H9 (cell line): ENCODE measurements at regions not wholly inside any gene's neighbourhood (a gene's known extent, or its start where the extent isn't known, plus 50 kb on each side); places are given as distances from the start of the nearest gene placed in this dataset.
"Not testable (repeated sequence)": the region's sequence is repeated elsewhere in the genome, so short reads cannot be mapped to it uniquely, and the experiment has no call there.

Source experiments
- DNase-seq: peaks from one replicate; pipeline ENCODE4 v3.0.0-alpha.2; 2017
- H2AFZ ChIP-seq: one replicate; pipeline ENCODE4 v1.6.1; 2013; ENCODE audit warnings: mild to moderate bottlenecking, low read length, control low read depth, moderate library complexity
- H2AK5ac ChIP-seq: 2 replicates; pipeline ENCODE4 v1.6.1; 2013; ENCODE audit warnings: low read length, control low read depth, mixed read lengths; ENCODE audit not compliant: insufficient read length
- H2BK120ac ChIP-seq: one replicate; pipeline ENCODE4 v1.6.1; 2013; ENCODE audit warnings: low read depth, mild to moderate bottlenecking, low read length, control low read depth, inconsistent platforms; ENCODE audit not compliant: poor library complexity, severe bottlenecking
- H2BK12ac ChIP-seq: 2 replicates; pipeline ENCODE4 v1.6.1; 2013; ENCODE audit warnings: low read length, control low read depth, mixed read lengths, low read depth; ENCODE audit not compliant: insufficient read length
- H2BK15ac ChIP-seq: 2 replicates; pipeline ENCODE4 v1.6.1; 2013; ENCODE audit warnings: low read depth, low read length, control low read depth
- H2BK20ac ChIP-seq: one replicate; pipeline ENCODE4 v1.6.1; 2013; ENCODE audit warnings: low read depth, mild to moderate bottlenecking, low read length, control low read depth, inconsistent platforms; ENCODE audit not compliant: poor library complexity, severe bottlenecking
- H2BK5ac ChIP-seq: 2 replicates; pipeline ENCODE4 v1.6.1; 2013; ENCODE audit warnings: low read length, control low read depth, mixed read lengths; ENCODE audit not compliant: insufficient read length
- H3K14ac ChIP-seq: 2 replicates; pipeline ENCODE4 v1.6.1; 2013; ENCODE audit warnings: low read length, control low read depth; ENCODE audit not compliant: insufficient read depth
- H3K18ac ChIP-seq: 2 replicates; pipeline ENCODE4 v1.6.1; 2013; ENCODE audit warnings: low read depth, mild to moderate bottlenecking, mixed read lengths, low read length, control low read depth; ENCODE audit not compliant: insufficient read length
- H3K23ac ChIP-seq: 2 replicates; pipeline ENCODE4 v1.6.1; 2013; ENCODE audit warnings: low read length, control low read depth, mixed read lengths, low read depth; ENCODE audit not compliant: insufficient read length
- H3K23me2 ChIP-seq: 2 replicates; pipeline ENCODE4 v1.6.1; 2013; ENCODE audit warnings: low read depth, mild to moderate bottlenecking, mixed read lengths, low read length, control low read depth; ENCODE audit not compliant: insufficient read length, poor library complexity, severe bottlenecking
- H3K27ac ChIP-seq: 2 replicates; pipeline ENCODE4 v1.5.1; 2013; ENCODE audit warnings: low read length, control low read depth, mixed read lengths, low read depth; ENCODE audit not compliant: insufficient read length
- H3K27me3 ChIP-seq: 2 replicates; pipeline ENCODE4 v1.6.1; 2013; ENCODE audit warnings: low read length, control low read depth, inconsistent platforms; ENCODE audit not compliant: insufficient read depth
- H3K4ac ChIP-seq: 2 replicates; pipeline ENCODE4 v1.6.1; 2013; ENCODE audit warnings: low read depth, mild to moderate bottlenecking, control low read depth, inconsistent platforms, low read length, moderate library complexity
- H3K4me1 ChIP-seq: 2 replicates; pipeline ENCODE4 v1.6.1; 2013; ENCODE audit warnings: low read length, control low read depth, inconsistent platforms; ENCODE audit not compliant: insufficient read depth
- H3K4me2 ChIP-seq: 2 replicates; pipeline ENCODE4 v1.6.1; 2013; ENCODE audit warnings: low read length, control low read depth, mixed read lengths; ENCODE audit not compliant: insufficient read length, insufficient read depth
- H3K56ac ChIP-seq: 2 replicates; pipeline ENCODE4 v1.6.1; 2013; ENCODE audit warnings: low read depth, mild to moderate bottlenecking, mixed read lengths, low read length, control low read depth; ENCODE audit not compliant: insufficient read length
- H3K79me1 ChIP-seq: 2 replicates; pipeline ENCODE4 v1.6.1; 2013; ENCODE audit warnings: low read depth, mild to moderate bottlenecking, moderate library complexity, low read length, control low read depth, inconsistent platforms; ENCODE audit not compliant: insufficient read depth, poor library complexity, severe bottlenecking
- H3K79me2 ChIP-seq: 2 replicates; pipeline ENCODE4 v1.6.1; 2013; ENCODE audit warnings: low read length, control low read depth, inconsistent platforms; ENCODE audit not compliant: insufficient read depth
- H3K9ac ChIP-seq: 2 replicates; pipeline ENCODE4 v1.6.1; 2013; ENCODE audit warnings: low read length, control low read depth, mixed read lengths; ENCODE audit not compliant: insufficient read length; ENCODE audit errors: extremely low read depth
- H3K9me3 ChIP-seq: one replicate; pipeline ENCODE4 v1.6.1; 2013; ENCODE audit warnings: low read depth, low read length, inconsistent platforms; ENCODE audit not compliant: control insufficient read depth
- H3T11ph ChIP-seq: one replicate; pipeline ENCODE4 v1.6.1; 2013; ENCODE audit warnings: mild to moderate bottlenecking, low read length, control low read depth, inconsistent platforms
- H4K20me1 ChIP-seq: one replicate; pipeline ENCODE4 v1.6.1; 2013; ENCODE audit not compliant: control insufficient read depth, insufficient read length, insufficient read depth
- H4K5ac ChIP-seq: 2 replicates; pipeline ENCODE4 v1.6.1; 2013; ENCODE audit warnings: low read depth, mild to moderate bottlenecking, mixed read lengths, low read length, control low read depth; ENCODE audit not compliant: insufficient read length
- H4K8ac ChIP-seq: replicated peaks from 2 replicates; pipeline ENCODE4 v1.6.1; 2013; ENCODE audit warnings: low read length, control low read depth, mixed read lengths, low read depth; ENCODE audit not compliant: insufficient read length
- H4K91ac ChIP-seq: 2 replicates; pipeline ENCODE4 v1.6.1; 2013; ENCODE audit warnings: low read depth, mild to moderate bottlenecking, moderate library complexity, mixed read lengths, low read length, control low read depth; ENCODE audit not compliant: insufficient read length
- H3K27ac Mint-ChIP-seq, 3 experiments: 2 replicates in 2 of 3; 3 replicates in 1 of 3; pipeline ENCODE4 v1.8.0; 2020 to 2021; ENCODE audit warnings: mixed read lengths in 3 of 3, mild to moderate bottlenecking in 1 of 3, moderate library complexity in 1 of 3
- H3K27me3 Mint-ChIP-seq: 2 replicates; pipeline ENCODE4 v1.8.0; 2021; ENCODE audit warnings: low read depth, mild to moderate bottlenecking, moderate library complexity, mixed read lengths
- H3K36me3 Mint-ChIP-seq, 3 experiments: 2 replicates in 2 of 3; 3 replicates in 1 of 3; pipeline ENCODE4 v1.8.0; 2020 to 2021; ENCODE audit warnings: low read depth in 3 of 3, mixed read lengths in 3 of 3; ENCODE audit not compliant: insufficient read depth in 1 of 3
- H3K4me1 Mint-ChIP-seq, 2 experiments: 2 replicates each; pipeline ENCODE4 v1.8.0; 2020; ENCODE audit warnings: mixed read lengths in 2 of 2
- H3K4me3 Mint-ChIP-seq, 2 experiments: 2 replicates in 1 of 2; 3 replicates in 1 of 2; pipeline ENCODE4 v1.8.0; 2020 to 2021; ENCODE audit warnings: mild to moderate bottlenecking in 2 of 2, mixed read lengths in 2 of 2, moderate library complexity in 1 of 2
- H3K9me3 Mint-ChIP-seq, 2 experiments: 2 replicates in 1 of 2; 3 replicates in 1 of 2; pipeline ENCODE4 v1.8.0; 2020; ENCODE audit warnings: mild to moderate bottlenecking in 2 of 2, mixed read lengths in 2 of 2, moderate library complexity in 1 of 2
- WGBS: extraction: QIAGEN DNeasy Blood & Tissue Kit; methylation state at CpG from one replicate; pipeline ENCODE4 v1.1.7; 2013; ENCODE audit warnings: missing lambda C conversion rate, low lambda C conversion rate, mixed read lengths; ENCODE audit not compliant: insufficient read length; ENCODE audit errors: extremely low coverage; 5-methylcytosine and 5-hydroxymethylcytosine counted together

DNA sequence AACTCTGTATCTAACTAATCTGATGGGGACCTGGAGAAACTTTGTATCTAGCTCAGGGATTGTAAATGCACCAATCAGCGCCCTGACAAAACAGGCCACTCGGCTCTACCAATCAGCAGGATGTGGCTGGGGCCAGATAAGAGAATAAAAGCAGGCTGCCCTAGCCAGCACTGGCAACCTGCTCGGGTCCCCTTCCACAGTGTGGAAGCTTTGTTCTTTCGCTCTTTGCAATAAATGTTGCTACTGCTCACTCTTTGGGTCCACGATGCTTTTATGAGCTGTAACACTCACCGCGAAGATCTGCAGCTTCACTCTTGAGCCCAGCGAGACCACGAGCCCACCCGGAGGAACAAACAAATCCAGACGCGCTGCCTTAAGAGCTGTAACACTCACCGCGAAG, 93.6 kb upstream of the METAP2 start:
- not testable (repeated sequence) for H4K5ac ChIP-seq, H3K4me3 Mint-ChIP-seq, H3K56ac ChIP-seq, H3K4ac ChIP-seq, H2BK120ac ChIP-seq, H3K27me3 Mint-ChIP-seq, H2AK5ac ChIP-seq, H3K4me1 ChIP-seq, H4K91ac ChIP-seq, H3K79me1 ChIP-seq, H3K27me3 ChIP-seq, H3K27ac ChIP-seq, H4K20me1 ChIP-seq, H3K9me3 ChIP-seq, H2AFZ ChIP-seq, H3K27ac Mint-ChIP-seq, H3K4me2 ChIP-seq, H3K23ac ChIP-seq, H3K9me3 Mint-ChIP-seq, H2BK20ac ChIP-seq, H3K4me1 Mint-ChIP-seq, H2BK12ac ChIP-seq, H2BK5ac ChIP-seq, H3K23me2 ChIP-seq, H3T11ph ChIP-seq, DNase-seq, H2BK15ac ChIP-seq, H3K79me2 ChIP-seq, H3K9ac ChIP-seq, H4K8ac ChIP-seq, H3K14ac ChIP-seq, H3K18ac ChIP-seq, H3K36me3 Mint-ChIP-seq
- WGBS: no CpG with 5 or more reads among the region's 14 CpGs
